Stimulated activated CD8-positive, alpha-beta memory T cell treated with anti-CD3 and anti-CD28 coated beads, Interleukin-15, amount 100 ng/mL, for 4 hours (primary cell): ENCODE measurements at regions not wholly inside any gene's neighbourhood (a gene's known extent, or its start where the extent isn't known, plus 50 kb on each side); places are given as distances from the start of the nearest gene placed in this dataset.

Experiments
- DNase-seq, 2 donors: peaks; one replicate each; pipeline ENCODE4 v3.0.0-alpha.2; 2020; ENCODE audit warnings: low read depth in 2 of 2

- DNase-seq, result no peak
Measured at GRCh38 chr1:30638086-30638485, 85.3 kb downstream of the MATN1 start.

GRCh38 chr1:30637183-30637980 is 86.0 kb downstream of the MATN1 start:
- no peak for DNase-seq

GRCh38 chr1:30636621-30637020 is 86.8 kb downstream of the MATN1 start:
- DNase-seq, result no peak

- no peak for DNase-seq
Measured at GRCh38 chr1:30635391-30635975, 87.9 kb downstream of the MATN1 start.

- DNase-seq, result no peak
Measured at GRCh38 chr1:30634507-30634906, 88.9 kb downstream of the MATN1 start.

- no peak for DNase-seq
Measured at GRCh38 chr1:30633294-30633693, 90.1 kb downstream of the MATN1 start.

- DNase-seq, result no peak
Measured at GRCh38 chr1:30632481-30632880, 90.9 kb downstream of the MATN1 start.

GRCh38 chr1:30631700-30632099 is 91.7 kb downstream of the MATN1 start:
- no peak for DNase-seq

- no peak for DNase-seq
Measured at GRCh38 chr1:30629501-30629900, 93.9 kb downstream of the MATN1 start.

GRCh38 chr1:30627994-30628393 is 95.4 kb downstream of the MATN1 start:
- no peak for DNase-seq

- no peak for DNase-seq
Measured at GRCh38 chr1:30627206-30627605, 96.2 kb downstream of the MATN1 start.

- DNase-seq, result no peak
Measured at GRCh38 chr1:30623431-30623830, 100.0 kb downstream of the MATN1 start.

GRCh38 chr1:30619619-30620018 is 103.8 kb downstream of the MATN1 start:
- DNase-seq, result no peak

GRCh38 chr1:30618335-30618747 is 105.0 kb downstream of the MATN1 start:
- DNase-seq, result no peak

GRCh38 chr1:30616759-30617158 is 106.6 kb downstream of the MATN1 start:
- DNase-seq, result no peak

- no peak for DNase-seq
Measured at GRCh38 chr1:30615816-30616590, 107.4 kb downstream of the MATN1 start.

- DNase-seq, result no peak
Measured at GRCh38 chr1:30615076-30615795, 108.1 kb downstream of the MATN1 start.

GRCh38 chr1:30613188-30613587 is 110.2 kb downstream of the MATN1 start:
- no peak for DNase-seq

- no peak for DNase-seq
Measured at GRCh38 chr1:30612536-30613065, 110.8 kb downstream of the MATN1 start.

- DNase-seq, result no peak
Measured at GRCh38 chr1:30611741-30612309, 111.6 kb downstream of the MATN1 start.

- no peak for DNase-seq
Measured at GRCh38 chr1:30610917-30611316, 112.5 kb downstream of the MATN1 start.

- DNase-seq, result no peak
Measured at GRCh38 chr1:30609999-30610345, 113.4 kb downstream of the MATN1 start.
